SK-N-MC (cell line): ENCODE measurements at regions not wholly inside any gene's neighbourhood (a gene's known extent, or its start where the extent isn't known, plus 50 kb on each side); places are given as distances from the start of the nearest gene placed in this dataset.

ENCODE experiments used
- EZH2 ChIP-seq: fragments of 200-600 bp; sonication (generic); IDR thresholded peaks from one replicate; pipeline ENCODE4 v1.6.1; 2017; ENCODE audit warnings: antibody characterized with exemption
- FOXP2 ChIP-seq: optimal IDR thresholded peaks from 2 replicates; pipeline ENCODE3; 2011; ENCODE audit warnings: mild to moderate bottlenecking, moderate library complexity; ENCODE audit not compliant: insufficient read depth; ENCODE audit errors: extremely low read length, control extremely low read depth
- POLR2AphosphoS5 ChIP-seq: IDR thresholded peaks from 2 replicates; pipeline ENCODE4 v1.6.1; 2012; ENCODE audit warnings: mild to moderate bottlenecking, low read depth, low read length, borderline replicate concordance

- TF ChIP-seq EZH2 (no peak), POLR2AphosphoS5 (no peak), FOXP2 (no peak)
Observed at GRCh38 chr6:17004269-17004668, 97.6 kb upstream of the STMND1 start.
